GM12864 (cell line): ENCODE measurements at regions not wholly inside any gene's neighbourhood (a gene's known extent, or its start where the extent isn't known, plus 50 kb on each side); places are given as distances from the start of the nearest gene placed in this dataset.
"Not testable (repeated sequence)": the region's sequence is repeated elsewhere in the genome, so short reads cannot be mapped to it uniquely, and the experiment has no call there.

Experiments
- DNase-seq: peaks from one replicate; pipeline ENCODE4 v3.0.0-alpha.2; 2011; ENCODE audit warnings: low read depth
- H3K4me3 ChIP-seq: 2 replicates; pipeline ENCODE4 v1.5.1; 2011; ENCODE audit warnings: mild to moderate bottlenecking, low read depth, low read length, control low read depth
- CTCF ChIP-seq: IDR thresholded peaks from 2 replicates; pipeline ENCODE4 v1.5.1; 2011; ENCODE audit warnings: low read depth, mild to moderate bottlenecking, moderate library complexity, low read length, control low read depth, inconsistent platforms; ENCODE audit errors: missing control alignments

GRCh38 chr4:79164907-79165610, 160.8 kb downstream of the NAA11 start:
- TF ChIP-seq CTCF: no peak
- no peak for DNase-seq
- no peak overlapping the region for H3K4me3 ChIP-seq

- TF ChIP-seq CTCF: no peak
- DNase-seq: no peak
- no peak overlapping the region for H3K4me3 ChIP-seq
These were observed 161.8 kb downstream of the NAA11 start for GRCh38 chr4:79163981-79164490.

GRCh38 chr4:79160962-79161361, 164.9 kb downstream of the NAA11 start:
- DNase-seq: no peak
- no peak for TF ChIP-seq CTCF
- H3K4me3 ChIP-seq: no peak overlapping the region

- not testable (repeated sequence) for DNase-seq, H3K4me3 ChIP-seq
These were observed 167.2 kb downstream of the NAA11 start for GRCh38 chr4:79158705-79159104.

GRCh38 chr4:79155336-79155735, 170.5 kb downstream of the NAA11 start:
- no peak overlapping the region for H3K4me3 ChIP-seq
- no peak for TF ChIP-seq CTCF
- DNase-seq: no peak

GRCh38 chr4:79150820-79151416, 174.9 kb downstream of the NAA11 start:
- no peak for TF ChIP-seq CTCF
- DNase-seq: no peak
- H3K4me3 ChIP-seq: no peak overlapping the region

DNA sequence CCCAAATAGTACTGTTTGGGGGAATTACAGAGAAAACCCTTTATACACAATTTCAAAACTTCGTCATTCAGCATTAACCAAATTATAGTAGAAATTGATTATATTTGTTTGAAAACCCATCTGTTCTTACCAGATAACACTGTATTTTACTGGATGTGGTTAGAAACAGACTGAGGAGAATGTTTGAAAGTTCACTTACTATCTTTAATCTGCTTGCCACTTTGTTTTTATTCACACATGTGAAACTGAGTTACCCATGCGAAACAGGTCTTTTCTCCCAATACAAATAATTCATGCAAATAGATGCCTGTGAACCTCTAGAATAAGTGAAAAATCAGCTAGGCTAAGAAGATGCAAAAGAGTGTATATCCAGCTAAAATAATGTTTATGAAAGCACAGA, 177.5 kb downstream of the NAA11 start:
- no peak for DNase-seq
- TF ChIP-seq CTCF: no peak
- no peak overlapping the region for H3K4me3 ChIP-seq
